GM23248 (cell line): ENCODE measurements at regions not wholly inside any gene's neighbourhood (a gene's known extent, or its start where the extent isn't known, plus 50 kb on each side); places are given as distances from the start of the nearest gene placed in this dataset.

Experiments
- DNase-seq: peaks from one replicate; pipeline ENCODE4 v3.0.0-alpha.2; 2015
- H2AFZ ChIP-seq: fragments of 200-600 bp; sonication (generic); 2 replicates; pipeline ENCODE4 v1.6.1; 2016; ENCODE audit warnings: antibody characterized with exemption
- H3F3A ChIP-seq: fragments of 200-600 bp; sonication (generic); 2 replicates; pipeline ENCODE4 v1.6.1; 2016; ENCODE audit warnings: mild to moderate bottlenecking, antibody characterized with exemption, mixed run types; ENCODE audit not compliant: insufficient read depth
- H3K27ac ChIP-seq: fragments of 200-600 bp; sonication (generic); 2 replicates; pipeline ENCODE4 v1.5.1; 2016; ENCODE audit warnings: mild to moderate bottlenecking
- H3K27me3 ChIP-seq: fragments of 200-600 bp; sonication (generic); replicated peaks from 2 replicates; pipeline ENCODE4 v1.6.1; 2016; ENCODE audit warnings: mild to moderate bottlenecking; ENCODE audit not compliant: insufficient read depth
- H3K36me3 ChIP-seq: fragments of 200-600 bp; sonication (generic); 2 replicates; pipeline ENCODE4 v1.6.1; 2016; ENCODE audit warnings: low read depth, mild to moderate bottlenecking
- H3K4me1 ChIP-seq: fragments of 200-600 bp; sonication (generic); 2 replicates; pipeline ENCODE4 v1.6.1; 2016; ENCODE audit warnings: mild to moderate bottlenecking; ENCODE audit not compliant: insufficient read depth
- H3K4me2 ChIP-seq: fragments of 200-600 bp; sonication (generic); one replicate; pipeline ENCODE4 v1.6.1; 2016; ENCODE audit warnings: mild to moderate bottlenecking; ENCODE audit not compliant: unreplicated experiment
- H3K4me3 ChIP-seq: fragments of 200-600 bp; sonication (generic); 2 replicates; pipeline ENCODE4 v1.5.1; 2016; ENCODE audit warnings: mild to moderate bottlenecking
- H3K79me2 ChIP-seq: fragments of 200-600 bp; sonication (generic); 2 replicates; pipeline ENCODE4 v1.6.1; 2016; ENCODE audit warnings: mild to moderate bottlenecking; ENCODE audit not compliant: insufficient read depth
- H3K9ac ChIP-seq: fragments of 200-600 bp; sonication (generic); 2 replicates; pipeline ENCODE4 v1.6.1; 2016; ENCODE audit warnings: mild to moderate bottlenecking
- H3K9me2 ChIP-seq: fragments of 200-600 bp; sonication (generic); 2 replicates; pipeline ENCODE4 v1.6.1; 2016; ENCODE audit warnings: mixed run types, mild to moderate bottlenecking, moderate library complexity; ENCODE audit not compliant: insufficient read depth
- H3K9me3 ChIP-seq: fragments of 200-600 bp; sonication (generic); one replicate; pipeline ENCODE4 v1.6.1; 2017; ENCODE audit warnings: low read depth
- H4K20me1 ChIP-seq: fragments of 200-600 bp; sonication (generic); 2 replicates; pipeline ENCODE4 v1.6.0; 2016; ENCODE audit not compliant: insufficient read depth
- EZH2 ChIP-seq: fragments of 200-600 bp; sonication (generic); IDR thresholded peaks from 2 replicates; pipeline ENCODE4 v1.6.1; 2018; ENCODE audit warnings: antibody characterized with exemption, mild to moderate bottlenecking; ENCODE audit not compliant: insufficient read depth, poor library complexity, severe bottlenecking
- EZH2phosphoT487 ChIP-seq: fragments of 200-600 bp; sonication (generic); IDR thresholded peaks from 2 replicates; pipeline ENCODE4 v1.6.1; 2018; ENCODE audit warnings: antibody characterized with exemption, moderate library complexity, mild to moderate bottlenecking, low read depth; ENCODE audit not compliant: insufficient read depth
- WGBS, 2 experiments: methylation state at CpG; one replicate each; pipeline ENCODE4 v1.1.6; 2015 to 2017; ENCODE audit warnings: low lambda C conversion rate in 2 of 2, low coverage in 1 of 2; ENCODE audit errors: missing lambda C conversion rate in 2 of 2; 5-methylcytosine and 5-hydroxymethylcytosine counted together
- in situ Hi-C: fragments of 300-500 bp; cut with MboI; formaldehyde crosslinking; loops from 2 replicates; pipeline ENCODE4 v1.15.0; 2020

DNA sequence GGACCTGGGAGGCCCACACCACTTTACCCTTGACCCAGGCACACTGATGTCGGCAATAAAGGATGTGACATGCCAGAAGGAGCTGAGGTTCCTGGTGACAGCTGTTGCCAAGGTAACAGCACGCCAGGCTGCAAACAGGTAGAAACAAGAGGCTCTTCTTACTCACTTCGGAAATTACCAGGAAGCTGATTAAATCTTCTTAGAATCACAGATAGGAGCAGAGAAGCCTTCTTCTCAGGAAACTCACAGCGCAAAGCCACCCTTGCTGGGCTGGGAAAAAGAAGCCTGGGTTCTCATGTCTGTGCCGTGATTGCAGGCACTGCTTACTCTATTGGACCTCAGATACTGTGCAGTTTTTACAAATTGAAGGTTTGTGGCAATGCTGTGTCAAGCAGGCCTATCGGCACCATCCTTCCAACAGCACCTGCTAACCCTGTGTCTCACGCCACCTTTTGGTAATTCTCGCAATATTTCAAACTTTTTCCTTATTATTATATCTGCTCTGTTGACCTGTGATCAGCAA lies 61.0 kb upstream of the TAF1B start:
- TF ChIP-seq EZH2phosphoT487 (no peak), EZH2 (no peak)
- 90 to 95% methylated on average over 8 of the region's 8 CpGs for WGBS, 2 experiments
- Histone ChIP-seq H3K27me3 (no peaks in the 10 kb centered on the region), H4K20me1 (no peaks in the 10 kb centered on the region), H3K4me1 (0 out of 2 replicates have a peak, but pooled peaks cover 3% of the 10 kb centered on the region), H2AFZ (no peak overlapping the region), H3K9me3 (no peaks in the 10 kb centered on the region), H3F3A (no peaks in the 10 kb centered on the region), H3K4me2 (no peak overlapping the region), H3K9me2 (no peaks in the 10 kb centered on the region), H3K9ac (no peak overlapping the region), H3K36me3 (no peaks in the 10 kb centered on the region), H3K4me3 (no peak overlapping the region), H3K27ac (no peak overlapping the region), H3K79me2 (no peaks in the 10 kb centered on the region)
- no peak for DNase-seq
- in situ Hi-C loops: loop anchor here (25.0 kb wide), 1 partner anchor 655 kb away; the partner anchor contains the start of gene ODC1

DNA sequence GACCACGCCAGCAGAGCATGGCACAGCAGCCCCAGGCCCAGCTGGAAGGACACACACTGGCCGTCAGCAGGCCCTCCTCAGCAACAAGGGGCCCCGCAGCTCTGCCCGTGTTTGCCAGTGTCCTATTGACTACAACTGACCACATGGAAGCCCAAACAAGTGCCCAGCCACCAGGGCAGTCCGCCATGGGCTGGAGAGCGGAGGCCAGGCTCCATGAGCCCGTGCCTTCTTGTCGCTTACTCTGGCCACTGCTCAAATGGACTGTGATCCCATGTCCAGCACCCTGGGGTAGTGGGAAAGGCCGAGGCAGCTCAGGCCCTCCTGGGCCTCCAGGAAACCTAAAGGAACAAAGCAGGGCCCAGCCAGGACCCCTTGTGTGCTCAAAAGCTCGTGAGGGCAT lies 53.9 kb upstream of the TAF1B start:
- in situ Hi-C loops: loop anchor here (25.0 kb wide), 1 partner anchor 648 kb away; the partner anchor contains the start of gene ODC1
- WGBS, 2 experiments: 84 to 91% methylated on average over 10 of the region's 10 CpGs

DNA sequence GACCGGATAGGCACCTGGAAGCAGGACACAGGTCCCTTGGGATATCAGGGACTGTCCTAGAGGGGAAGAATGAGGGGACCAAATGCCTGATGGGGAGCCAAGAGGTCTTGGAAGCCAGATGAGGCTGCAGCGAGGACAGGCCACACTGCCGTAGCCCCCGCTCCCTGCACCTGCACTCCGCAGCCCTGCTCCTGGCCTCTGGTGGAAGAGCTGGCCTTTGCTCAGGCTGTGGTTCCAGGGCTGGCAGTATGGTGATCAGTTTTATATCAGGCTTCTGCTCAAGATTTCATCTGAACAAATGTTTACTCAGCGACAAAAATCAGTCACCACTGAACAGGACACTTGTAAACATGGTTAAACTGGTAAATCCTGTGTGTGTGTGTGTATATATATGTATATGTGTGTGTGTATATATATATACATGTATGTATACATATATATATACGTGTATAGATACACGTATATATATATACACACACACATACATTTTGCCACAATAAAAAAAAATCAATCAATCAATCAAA lies 52.5 kb upstream of the TAF1B start:
- Histone ChIP-seq H3K27me3 (no peaks in the 10 kb centered on the region), H3K4me1 (no peaks in the 10 kb centered on the region), H2AFZ (no peak overlapping the region), H3K79me2 (no peaks in the 10 kb centered on the region), H3K4me3 (no peak overlapping the region), H3K36me3 (no peaks in the 10 kb centered on the region), H3K9me2 (no peaks in the 10 kb centered on the region), H3K4me2 (no peak overlapping the region), H3K9me3 (no peaks in the 10 kb centered on the region), H3K27ac (no peak overlapping the region), H3K9ac (no peak overlapping the region), H4K20me1 (no peaks in the 10 kb centered on the region), H3F3A (no peaks in the 10 kb centered on the region)
- DNase-seq: no peak
- TF ChIP-seq EZH2 (no peak), EZH2phosphoT487 (no peak)
- WGBS, 2 experiments: 87 to 93% methylated on average over 8 of the region's 8 CpGs
- in situ Hi-C loops: loop anchor here (25.0 kb wide), 1 partner anchor 647 kb away; the partner anchor contains the start of gene ODC1

More for the DNA sequence above, 53.9 kb upstream of the TAF1B start:
- Histone ChIP-seq H3K9me2 (no peaks in the 10 kb centered on the region), H3K9ac (no peak overlapping the region), H3F3A (no peaks in the 10 kb centered on the region), H3K4me2 (no peak overlapping the region), H3K4me3 (no peak overlapping the region), H4K20me1 (no peaks in the 10 kb centered on the region), H3K9me3 (no peaks in the 10 kb centered on the region), H3K36me3 (no peaks in the 10 kb centered on the region), H3K27me3 (no peaks in the 10 kb centered on the region), H3K79me2 (no peaks in the 10 kb centered on the region), H2AFZ (no peak overlapping the region), H3K4me1 (no peaks in the 10 kb centered on the region), H3K27ac (no peak overlapping the region)
- TF ChIP-seq EZH2 (no peak), EZH2phosphoT487 (no peak)
- no peak for DNase-seq

DNA sequence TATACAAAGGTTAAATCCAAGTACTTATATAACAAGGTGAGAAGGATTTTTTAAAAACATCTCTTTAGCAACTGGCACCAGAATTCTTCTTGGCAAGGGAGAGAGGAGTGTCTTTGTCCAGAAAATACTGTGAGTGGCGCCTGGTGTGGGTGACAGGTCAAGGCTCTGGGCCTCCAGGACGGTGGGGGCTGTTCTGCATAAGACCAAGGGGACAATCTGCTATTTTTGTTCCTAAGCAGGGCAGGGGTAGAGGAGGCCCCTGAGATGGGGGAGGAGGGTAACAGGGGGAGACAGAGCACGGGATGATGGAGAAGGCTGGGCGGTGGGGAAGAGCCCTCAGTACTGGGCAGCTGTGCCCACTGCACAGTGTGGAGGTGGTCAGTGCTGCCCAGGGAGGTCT lies 51.6 kb upstream of the TAF1B start:
- 81 to 84% methylated on average over 3 to 4 of the region's 4 CpGs for WGBS, 2 experiments
- H4K20me1 ChIP-seq: no peaks in the 10 kb centered on the region
- H3K27me3 ChIP-seq: no peaks in the 10 kb centered on the region
- no peak for TF ChIP-seq EZH2
- TF ChIP-seq EZH2phosphoT487: no peak
- H3F3A ChIP-seq: no peaks in the 10 kb centered on the region
- no peaks in the 10 kb centered on the region for H3K9me3 ChIP-seq
- no peaks in the 10 kb centered on the region for H3K4me1 ChIP-seq
- no peaks in the 10 kb centered on the region for H3K79me2 ChIP-seq
- no peaks in the 10 kb centered on the region for H3K36me3 ChIP-seq
- H3K27ac ChIP-seq: no peak overlapping the region
- no peak overlapping the region for H3K4me3 ChIP-seq
- no peak overlapping the region for H3K9ac ChIP-seq
- in situ Hi-C loops: loop anchor here (25.0 kb wide), 1 partner anchor 646 kb away; the partner anchor contains the start of gene ODC1
- H3K9me2 ChIP-seq: no peaks in the 10 kb centered on the region
- DNase-seq: no peak
- H2AFZ ChIP-seq: no peak overlapping the region
- H3K4me2 ChIP-seq: no peak overlapping the region
